ENCODE measurements at regions not wholly inside any gene's neighbourhood (a gene's known extent, or its start where the extent isn't known, plus 50 kb on each side); places are given as distances from the start of the nearest gene placed in this dataset.

GRCh38 chr20:24785141-24786110, 163.6 kb upstream of the CST7 start:
- DNase-seq (ENCODE audit: low spot score): no peak
- no peak for ATAC-seq
- intact Hi-C loops (cut with DNase I): no loop called here

- no peak for ATAC-seq
- intact Hi-C loops (cut with DNase I): no loop called here
Observed at GRCh38 chr20:24786111-24786495, 163.0 kb upstream of the CST7 start.

GRCh38 chr20:24786646-24787045, 162.4 kb upstream of the CST7 start:
- no peak for DNase-seq (ENCODE audit: low spot score)
- intact Hi-C loops (cut with DNase I): no loop called here
- ATAC-seq: no peak

More at GRCh38 chr20:24786111-24786495, 163.0 kb upstream of the CST7 start:
- no peak for DNase-seq (ENCODE audit: low spot score)

GRCh38 chr20:24787071-24787470, 162.0 kb upstream of the CST7 start:
- intact Hi-C loops (cut with DNase I): no loop called here
- no peak for ATAC-seq
- no peak for DNase-seq (ENCODE audit: low spot score)

GRCh38 chr20:24787621-24788020, 161.4 kb upstream of the CST7 start:
- intact Hi-C loops (cut with DNase I): no loop called here
- ATAC-seq (no peak), DNase-seq (ENCODE audit: low spot score) (no peak)

- intact Hi-C loops (cut with DNase I): no loop called here
- ATAC-seq (no peak), DNase-seq (ENCODE audit: low spot score) (no peak)
Observed at GRCh38 chr20:24789877-24790276, 159.2 kb upstream of the CST7 start.

- intact Hi-C loops (cut with DNase I): no loop called here
Observed at GRCh38 chr20:24790746-24791283, 158.3 kb upstream of the CST7 start.

GRCh38 chr20:24791953-24792352, 157.1 kb upstream of the CST7 start:
- ATAC-seq: no peak
- DNase-seq (ENCODE audit: low spot score): no peak
- intact Hi-C loops (cut with DNase I): no loop called here

More at GRCh38 chr20:24790746-24791283, 158.3 kb upstream of the CST7 start:
- no peak for DNase-seq (ENCODE audit: low spot score)
- no peak for ATAC-seq

GRCh38 chr20:24792641-24793495, 156.2 kb upstream of the CST7 start:
- intact Hi-C loops (cut with DNase I): no loop called here
- ATAC-seq (no peak), DNase-seq (ENCODE audit: low spot score) (no peak)

GRCh38 chr20:24795436-24795835, 153.6 kb upstream of the CST7 start:
- no peak for DNase-seq (ENCODE audit: low spot score)
- intact Hi-C loops (cut with DNase I): no loop called here

GRCh38 chr20:24796236-24796635, 152.8 kb upstream of the CST7 start:
- DNase-seq (ENCODE audit: low spot score): no peak
- ATAC-seq: no peak
- intact Hi-C loops (cut with DNase I): no loop called here

More at GRCh38 chr20:24795436-24795835, 153.6 kb upstream of the CST7 start:
- peak; percentile 38 for ATAC-seq

GRCh38 chr20:24797113-24797512, 152.0 kb upstream of the CST7 start:
- intact Hi-C loops (cut with DNase I): no loop called here
- no peak for DNase-seq (ENCODE audit: low spot score)
- no peak for ATAC-seq

- intact Hi-C loops (cut with DNase I): no loop called here
- no peak for ATAC-seq
Observed at GRCh38 chr20:24797745-24798655, 151.1 kb upstream of the CST7 start.

GRCh38 chr20:24798930-24799705, 150.0 kb upstream of the CST7 start:
- no peak for DNase-seq (ENCODE audit: low spot score)
- intact Hi-C loops (cut with DNase I): no loop called here
- ATAC-seq: no peak

More at GRCh38 chr20:24797745-24798655, 151.1 kb upstream of the CST7 start:
- no peak for DNase-seq (ENCODE audit: low spot score)

GRCh38 chr20:24799971-24800580, 149.0 kb upstream of the CST7 start:
- no peak for ATAC-seq
- DNase-seq (ENCODE audit: low spot score): no peak
- intact Hi-C loops (cut with DNase I): no loop called here

- DNase-seq (ENCODE audit: low spot score) (no peak), ATAC-seq (no peak)
- intact Hi-C loops (cut with DNase I): no loop called here
Observed at GRCh38 chr20:24802286-24802820, 146.7 kb upstream of the CST7 start.
